ENCODE measurements at regions not wholly inside any gene's neighbourhood (a gene's known extent, or its start where the extent isn't known, plus 50 kb on each side); places are given as distances from the start of the nearest gene placed in this dataset.

- no peak for DNase-seq (ENCODE audit: low read depth in 2 of 2)
Measured at GRCh38 chr7:16007911-16008310, 321.4 kb upstream of the MEOX2 start.

- no peak for DNase-seq (ENCODE audit: low read depth in 2 of 2)
Measured at GRCh38 chr7:16004702-16005101, 318.2 kb upstream of the MEOX2 start.

- DNase-seq (ENCODE audit: low read depth in 2 of 2), result no peak
Measured at GRCh38 chr7:16001477-16001876, 315.0 kb upstream of the MEOX2 start.

- no peak for DNase-seq (ENCODE audit: low read depth in 2 of 2)
Measured at GRCh38 chr7:15998617-15999016, 312.1 kb upstream of the MEOX2 start.

GRCh38 chr7:15995027-15995426, 308.5 kb upstream of the MEOX2 start:
- no peak for DNase-seq (ENCODE audit: low read depth in 2 of 2)

- no peak for DNase-seq (ENCODE audit: low read depth in 2 of 2)
Measured at GRCh38 chr7:15989194-15989593, 302.7 kb upstream of the MEOX2 start.

- no peak for DNase-seq (ENCODE audit: low read depth in 2 of 2)
Measured at GRCh38 chr7:15985587-15986384, 299.3 kb upstream of the MEOX2 start.

GRCh38 chr7:15977663-15978062, 291.2 kb upstream of the MEOX2 start:
- DNase-seq (ENCODE audit: low read depth in 2 of 2), result no peak

GRCh38 chr7:15972862-15973275, 286.4 kb upstream of the MEOX2 start:
- DNase-seq (ENCODE audit: low read depth in 2 of 2), result no peak

GRCh38 chr7:15967551-15967950, 281.1 kb upstream of the MEOX2 start:
- DNase-seq (ENCODE audit: low read depth in 2 of 2), result no peak

- no peak for DNase-seq (ENCODE audit: low read depth in 2 of 2)
Measured at GRCh38 chr7:15967121-15967520, 280.6 kb upstream of the MEOX2 start.

- no peak for DNase-seq (ENCODE audit: low read depth in 2 of 2)
Measured at GRCh38 chr7:15963206-15963605, 276.7 kb upstream of the MEOX2 start.

GRCh38 chr7:15954671-15955354, 268.3 kb upstream of the MEOX2 start:
- DNase-seq (ENCODE audit: low read depth in 2 of 2), result no peak

- no peak for DNase-seq (ENCODE audit: low read depth in 2 of 2)
Measured at GRCh38 chr7:15950299-15950698, 263.8 kb upstream of the MEOX2 start.

- no peak for DNase-seq (ENCODE audit: low read depth in 2 of 2)
Measured at GRCh38 chr7:15947754-15948153, 261.3 kb upstream of the MEOX2 start.

- DNase-seq (ENCODE audit: low read depth in 2 of 2), result no peak
Measured at GRCh38 chr7:15938115-15938514, 251.6 kb upstream of the MEOX2 start.

- no peak for DNase-seq (ENCODE audit: low read depth in 2 of 2)
Measured at GRCh38 chr7:15937571-15937970, 251.1 kb upstream of the MEOX2 start.

GRCh38 chr7:15936991-15937390, 250.5 kb upstream of the MEOX2 start:
- DNase-seq (ENCODE audit: low read depth in 2 of 2), result no peak

- DNase-seq (ENCODE audit: low read depth in 2 of 2), result no peak
Measured at GRCh38 chr7:15932318-15932717, 245.8 kb upstream of the MEOX2 start.

GRCh38 chr7:15929411-15929810, 242.9 kb upstream of the MEOX2 start:
- DNase-seq (ENCODE audit: low read depth in 2 of 2), result no peak

GRCh38 chr7:15925608-15926007, 239.1 kb upstream of the MEOX2 start:
- DNase-seq (ENCODE audit: low read depth in 2 of 2), result no peak

GRCh38 chr7:15924910-15925309, 238.4 kb upstream of the MEOX2 start:
- no peak for DNase-seq (ENCODE audit: low read depth in 2 of 2)

- DNase-seq (ENCODE audit: low read depth in 2 of 2), result no peak
Measured at GRCh38 chr7:15922002-15922401, 235.5 kb upstream of the MEOX2 start.

All from stimulated activated CD8-positive, alpha-beta memory T cell treated with anti-CD3 and anti-CD28 coated beads, Interleukin-7, amount 100 ng/mL, for 4 hours (primary cell).